Caco-2 (cell line): ENCODE measurements at regions not wholly inside any gene's neighbourhood (a gene's known extent, or its start where the extent isn't known, plus 50 kb on each side); places are given as distances from the start of the nearest gene placed in this dataset.
"Not testable (repeated sequence)": the region's sequence is repeated elsewhere in the genome, so short reads cannot be mapped to it uniquely, and the experiment has no call there.

Experiments
- BruUV-seq: library from RNA; stranded (reverse); fragments of 400-500 nt; replicated peaks from 2 replicates; lab custom pipeline; 2021; lab: Mats Ljungman, UMichigan
- CTCF ChIA-PET: fragments of 300-600 bp; sonication (Branson Sonifier 250); formaldehyde crosslinking; loops from one replicate; lab custom pipeline; 2022; ENCODE audit warnings: antibody characterized with exemption; lab: Charles Lee
- POLR2A ChIA-PET: fragments of 300-600 bp; sonication (Branson Sonifier 250); formaldehyde crosslinking; loops from one replicate; lab custom pipeline; 2022; ENCODE audit warnings: antibody characterized with exemption; lab: Charles Lee
- DNase-seq, 2 experiments: peaks; one replicate each; pipeline versions ENCODE4 v3.0.0 to v3.0.0-alpha.2; 2020 to 2022
- H3K27me3 ChIP-seq: replicated peaks from 2 replicates; pipeline ENCODE4 v1.6.0; 2011; ENCODE audit warnings: low read length; ENCODE audit not compliant: control insufficient read depth, insufficient read depth
- H3K36me3 ChIP-seq: 2 replicates; pipeline ENCODE4 v1.5.1; 2011; ENCODE audit warnings: low read length; ENCODE audit not compliant: control insufficient read depth, insufficient read depth
- H3K4me1 ChIP-seq: fragments of 250-450 bp; sonication (Bioruptor Pico); 2 replicates; pipeline ENCODE4 v1.5.1; 2020; ENCODE audit warnings: mild to moderate bottlenecking
- H3K4me3 ChIP-seq: 2 replicates; pipeline ENCODE4 v1.5.1; 2011; ENCODE audit warnings: low read depth, mild to moderate bottlenecking, control low read depth, low read length
- H3K9me3 ChIP-seq: fragments of 250-450 bp; sonication (Bioruptor Pico); 2 replicates; pipeline ENCODE4 v1.5.1; 2020; ENCODE audit warnings: mild to moderate bottlenecking, moderate library complexity
- H3K27ac Mint-ChIP-seq: one replicate; pipeline ENCODE4 v1.8.0; 2022; ENCODE audit warnings: mixed read lengths; ENCODE audit not compliant: unreplicated experiment
- H3K27me3 Mint-ChIP-seq: one replicate; pipeline ENCODE4 v1.8.0; 2022; ENCODE audit warnings: mixed read lengths; ENCODE audit not compliant: insufficient read depth, unreplicated experiment
- H3K36me3 Mint-ChIP-seq: one replicate; pipeline ENCODE4 v1.8.0; 2022; ENCODE audit warnings: mild to moderate bottlenecking, mixed read lengths; ENCODE audit not compliant: insufficient read depth, unreplicated experiment
- H3K4me1 Mint-ChIP-seq: one replicate; pipeline ENCODE4 v1.8.0; 2022; ENCODE audit warnings: low read depth, mixed read lengths; ENCODE audit not compliant: unreplicated experiment
- H3K4me3 Mint-ChIP-seq: one replicate; pipeline ENCODE4 v1.8.0; 2022; ENCODE audit warnings: mild to moderate bottlenecking, moderate library complexity, mixed read lengths; ENCODE audit not compliant: unreplicated experiment
- H3K9me3 Mint-ChIP-seq: one replicate; pipeline ENCODE4 v1.8.0; 2022; ENCODE audit warnings: mixed read lengths; ENCODE audit not compliant: unreplicated experiment
- intact Hi-C: fragments of 100-400 bp; cut with micrococcal nuclease; formaldehyde crosslinking; loops from one replicate; pipeline ENCODE4 v1.10.0; 2022; ENCODE audit not compliant: unreplicated experiment
- TF ChIP-seq, protein P1 (sequence below), 2 experiments: fragments of 200-600 bp in 1 of 2; IDR thresholded peaks; 1 replicate in 1 of 2; 2 replicates in 1 of 2; pipeline versions ENCODE4 v1.5.1 to v1.8.0; 2011 to 2022; ENCODE audit warnings: antibody characterized with exemption in 1 of 2, control low read depth in 1 of 2, inconsistent platforms in 1 of 2, low read depth in 1 of 2, low read length in 1 of 2, mild to moderate bottlenecking in 1 of 2, moderate library complexity in 1 of 2; ENCODE audit not compliant: insufficient read depth in 1 of 2, severe bottlenecking in 1 of 2, unreplicated experiment in 1 of 2

DNA sequence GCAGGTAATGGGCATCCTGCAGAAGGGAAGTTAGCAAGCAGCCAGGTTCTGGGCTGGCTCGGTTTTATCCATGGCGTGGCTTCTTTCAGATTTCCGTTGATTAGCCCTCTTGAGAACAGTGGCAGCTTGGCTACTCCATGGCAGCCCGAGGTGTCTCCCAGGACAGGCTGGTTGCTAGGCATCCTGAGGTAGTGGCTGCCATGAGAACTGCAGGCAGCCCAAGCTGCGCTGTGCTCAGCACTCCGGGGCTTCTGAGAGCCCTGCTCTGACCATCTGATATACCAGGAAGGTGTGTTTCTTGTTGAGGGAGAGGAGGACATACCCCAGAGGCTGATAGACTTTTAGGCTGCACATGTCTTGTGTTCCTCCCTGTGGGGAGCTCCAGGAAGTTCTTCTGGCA lies 253.4 kb upstream of the CASK start:
- Mint-ChIP-seq H3K27me3 (no peaks in the 10 kb centered on the region), H3K36me3 (no peaks in the 10 kb centered on the region), H3K4me1 (no peaks in the 10 kb centered on the region), H3K27ac (no peak overlapping the region), H3K9me3 (no peaks in the 10 kb centered on the region), H3K4me3 (no peak overlapping the region)
- no TSS peak for BruUV-seq
- ChIA-PET POLR2A (no interaction called here), CTCF (no interaction called here)
- intact Hi-C loops, result no loop called here
- Histone ChIP-seq H3K4me3 (no peak overlapping the region), H3K4me1 (no peaks in the 10 kb centered on the region), H3K27me3 (no peaks in the 10 kb centered on the region), H3K9me3 (no peaks in the 10 kb centered on the region), H3K36me3 (no peaks in the 10 kb centered on the region)
- DNase-seq, result no peak
- TF ChIP-seq, protein P1, sequence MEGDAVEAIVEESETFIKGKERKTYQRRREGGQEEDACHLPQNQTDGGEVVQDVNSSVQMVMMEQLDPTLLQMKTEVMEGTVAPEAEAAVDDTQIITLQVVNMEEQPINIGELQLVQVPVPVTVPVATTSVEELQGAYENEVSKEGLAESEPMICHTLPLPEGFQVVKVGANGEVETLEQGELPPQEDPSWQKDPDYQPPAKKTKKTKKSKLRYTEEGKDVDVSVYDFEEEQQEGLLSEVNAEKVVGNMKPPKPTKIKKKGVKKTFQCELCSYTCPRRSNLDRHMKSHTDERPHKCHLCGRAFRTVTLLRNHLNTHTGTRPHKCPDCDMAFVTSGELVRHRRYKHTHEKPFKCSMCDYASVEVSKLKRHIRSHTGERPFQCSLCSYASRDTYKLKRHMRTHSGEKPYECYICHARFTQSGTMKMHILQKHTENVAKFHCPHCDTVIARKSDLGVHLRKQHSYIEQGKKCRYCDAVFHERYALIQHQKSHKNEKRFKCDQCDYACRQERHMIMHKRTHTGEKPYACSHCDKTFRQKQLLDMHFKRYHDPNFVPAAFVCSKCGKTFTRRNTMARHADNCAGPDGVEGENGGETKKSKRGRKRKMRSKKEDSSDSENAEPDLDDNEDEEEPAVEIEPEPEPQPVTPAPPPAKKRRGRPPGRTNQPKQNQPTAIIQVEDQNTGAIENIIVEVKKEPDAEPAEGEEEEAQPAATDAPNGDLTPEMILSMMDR (IDR thresholded peaks at IDR 0.05; ENCODE audit: insufficient read depth in 1 of 2, low read depth in 1 of 2, low read length in 1 of 2, severe bottlenecking in 1 of 2, unreplicated experiment in 1 of 2), result no peak

DNA sequence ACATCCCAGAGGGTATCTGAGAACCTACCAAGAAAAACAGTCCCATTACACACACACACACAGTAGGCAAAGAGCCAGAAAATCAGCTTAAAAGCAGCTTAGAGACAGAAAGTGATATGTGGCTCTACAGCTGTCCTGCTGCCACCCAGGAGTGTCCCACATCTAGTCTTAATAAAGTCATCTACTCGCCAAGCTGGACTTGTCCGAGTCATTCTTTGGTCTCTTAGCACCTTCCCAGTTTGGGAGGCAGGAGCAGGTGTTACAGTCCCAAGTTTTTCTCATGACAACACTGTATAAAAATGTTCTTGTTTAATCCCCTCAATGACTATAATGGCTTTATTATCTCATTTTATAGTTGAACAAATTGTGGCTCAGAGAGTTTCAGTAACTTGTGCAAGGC lies 252.5 kb upstream of the CASK start:
- no peaks in the 10 kb centered on the region for H3K4me1 ChIP-seq
- no TSS peak for BruUV-seq
- H3K9me3 Mint-ChIP-seq, result no peaks in the 10 kb centered on the region
- no peak overlapping the region for H3K27ac Mint-ChIP-seq
- H3K4me1 Mint-ChIP-seq, result no peaks in the 10 kb centered on the region
- H3K36me3 Mint-ChIP-seq, result no peaks in the 10 kb centered on the region
- H3K27me3 Mint-ChIP-seq, result no peaks in the 10 kb centered on the region
- H3K9me3 ChIP-seq, result no peaks in the 10 kb centered on the region
- H3K4me3 Mint-ChIP-seq, result no peak overlapping the region
- H3K4me3 ChIP-seq, result no peak overlapping the region
- no peaks in the 10 kb centered on the region for H3K27me3 ChIP-seq
- TF ChIP-seq, protein P1 (IDR thresholded peaks at IDR 0.05; ENCODE audit: insufficient read depth in 1 of 2, low read depth in 1 of 2, low read length in 1 of 2, severe bottlenecking in 1 of 2, unreplicated experiment in 1 of 2), result no peak
- ChIA-PET POLR2A (no interaction called here), CTCF (no interaction called here)
- H3K36me3 ChIP-seq, result no peaks in the 10 kb centered on the region
- DNase-seq, result no peak
- intact Hi-C loops, result no loop called here

DNA sequence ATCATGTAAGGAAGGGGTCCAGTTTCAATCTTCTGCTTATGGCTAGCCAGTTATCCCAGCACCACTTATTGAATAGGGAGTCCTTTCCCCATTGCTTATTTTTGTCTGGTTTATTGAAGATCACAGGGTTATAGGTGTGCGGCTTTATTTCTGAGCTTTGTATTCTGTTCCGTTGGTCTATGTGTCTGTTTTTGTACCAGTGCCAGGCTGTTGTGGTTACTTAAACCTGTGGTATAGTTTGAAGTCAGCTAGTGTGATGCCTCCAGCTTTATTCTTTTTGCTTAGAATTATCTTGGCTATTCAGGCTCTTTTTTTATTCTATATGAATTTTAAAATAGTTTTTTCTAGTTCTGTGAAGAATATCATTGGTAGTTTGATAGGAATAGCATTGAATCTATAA lies 234.6 kb upstream of the CASK start:
- H3K36me3 Mint-ChIP-seq, DNase-seq, H3K27me3 ChIP-seq, H3K4me3 ChIP-seq, H3K4me1 ChIP-seq, POLR2A ChIA-PET, H3K4me3 Mint-ChIP-seq, BruUV-seq, H3K9me3 ChIP-seq, H3K27ac Mint-ChIP-seq, H3K27me3 Mint-ChIP-seq, CTCF ChIA-PET, intact Hi-C loops, H3K36me3 ChIP-seq, H3K4me1 Mint-ChIP-seq: not testable (repeated sequence)
- H3K9me3 Mint-ChIP-seq, result peaks cover 27% of the 10 kb centered on the region

DNA sequence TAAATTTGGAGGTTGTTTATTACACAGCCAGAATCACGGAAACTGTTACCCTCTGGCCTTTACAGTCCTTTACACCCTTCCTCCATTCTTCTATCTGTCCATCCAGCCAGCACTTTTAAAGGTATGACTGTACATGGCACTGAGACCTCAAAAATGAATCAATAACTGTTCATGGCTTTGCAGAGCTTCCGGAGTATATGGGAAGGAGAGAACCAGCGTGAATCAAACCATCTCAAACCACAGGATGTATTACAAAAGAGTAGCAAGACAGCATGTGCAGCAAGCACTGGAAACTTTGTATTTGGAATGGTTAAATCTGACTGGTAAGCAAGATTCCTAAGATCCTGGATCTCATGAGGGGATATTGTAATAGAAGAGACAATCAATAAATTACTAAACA lies 228.5 kb upstream of the CASK start:
- H3K9me3 ChIP-seq, result no peaks in the 10 kb centered on the region
- Mint-ChIP-seq H3K9me3 (no peaks in the 10 kb centered on the region), H3K27ac (no peak overlapping the region), H3K4me3 (no peak overlapping the region), H3K4me1 (no peaks in the 10 kb centered on the region), H3K36me3 (no peaks in the 10 kb centered on the region), H3K27me3 (no peaks in the 10 kb centered on the region)
- TF ChIP-seq, protein P1 (IDR thresholded peaks at IDR 0.05; ENCODE audit: insufficient read depth in 1 of 2, low read depth in 1 of 2, low read length in 1 of 2, severe bottlenecking in 1 of 2, unreplicated experiment in 1 of 2), result no peak
- H3K4me1 ChIP-seq, result no peaks in the 10 kb centered on the region
- CTCF ChIA-PET, result no interaction called here
- no peaks in the 10 kb centered on the region for H3K36me3 ChIP-seq
- DNase-seq, result no peak
- H3K4me3 ChIP-seq, result no peak overlapping the region
- intact Hi-C loops, result no loop called here
- BruUV-seq, result no TSS peak
- POLR2A ChIA-PET, result no interaction called here
- no peaks in the 10 kb centered on the region for H3K27me3 ChIP-seq
